IMR-90 (cell line): ENCODE measurements at regions not wholly inside any gene's neighbourhood (a gene's known extent, or its start where the extent isn't known, plus 50 kb on each side); places are given as distances from the start of the nearest gene placed in this dataset.

Experiments
- CEBPB ChIP-seq: IDR thresholded peaks from 2 replicates; pipeline ENCODE4 v1.6.1; 2012; ENCODE audit warnings: low read depth, low read length, improper control_type of control experiment
- MAFK ChIP-seq: IDR thresholded peaks from 2 replicates; pipeline ENCODE4 v1.6.1; 2012; ENCODE audit warnings: low read depth, low read length, improper control_type of control experiment
- MAZ ChIP-seq: IDR thresholded peaks from 2 replicates; pipeline ENCODE4 v1.6.1; 2012; ENCODE audit warnings: low read depth, mild to moderate bottlenecking, low read length, improper control_type of control experiment, moderate library complexity, borderline replicate concordance
- MXI1 ChIP-seq: IDR thresholded peaks from 2 replicates; pipeline ENCODE4 v1.6.1; 2012; ENCODE audit warnings: low read depth, mild to moderate bottlenecking, low read length, moderate library complexity, borderline replicate concordance
- POLR2A ChIP-seq: IDR thresholded peaks from 2 replicates; pipeline ENCODE4 v1.6.1; 2012; ENCODE audit warnings: mild to moderate bottlenecking, low read depth, low read length
- RAD21 ChIP-seq: IDR thresholded peaks from 2 replicates; pipeline ENCODE4 v1.6.1; 2012; ENCODE audit warnings: low read length, improper control_type of control experiment
- TF ChIP-seq, protein P1 (sequence below): fragments of 150-350 bp; IDR thresholded peaks from 2 replicates; pipeline ENCODE4 v1.6.1; 2017; ENCODE audit warnings: mild to moderate bottlenecking, antibody characterized with exemption, low read length, low read depth
- TF ChIP-seq, protein P2 (sequence below): conservative IDR thresholded peaks from 2 replicates; pipeline ENCODE4 v1.5.1; 2012; ENCODE audit warnings: mild to moderate bottlenecking, low read depth, low read length, improper control_type of control experiment

GRCh38 chr2:8103085-8103708 lies 578.7 kb upstream of the ID2 start:
- TF ChIP-seq, protein P1, sequence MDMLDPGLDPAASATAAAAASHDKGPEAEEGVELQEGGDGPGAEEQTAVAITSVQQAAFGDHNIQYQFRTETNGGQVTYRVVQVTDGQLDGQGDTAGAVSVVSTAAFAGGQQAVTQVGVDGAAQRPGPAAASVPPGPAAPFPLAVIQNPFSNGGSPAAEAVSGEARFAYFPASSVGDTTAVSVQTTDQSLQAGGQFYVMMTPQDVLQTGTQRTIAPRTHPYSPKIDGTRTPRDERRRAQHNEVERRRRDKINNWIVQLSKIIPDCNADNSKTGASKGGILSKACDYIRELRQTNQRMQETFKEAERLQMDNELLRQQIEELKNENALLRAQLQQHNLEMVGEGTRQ = no peak
- TF ChIP-seq RAD21 = no peak
- TF ChIP-seq MAZ = no peak
- TF ChIP-seq POLR2A = no peak
- TF ChIP-seq, protein P2, sequence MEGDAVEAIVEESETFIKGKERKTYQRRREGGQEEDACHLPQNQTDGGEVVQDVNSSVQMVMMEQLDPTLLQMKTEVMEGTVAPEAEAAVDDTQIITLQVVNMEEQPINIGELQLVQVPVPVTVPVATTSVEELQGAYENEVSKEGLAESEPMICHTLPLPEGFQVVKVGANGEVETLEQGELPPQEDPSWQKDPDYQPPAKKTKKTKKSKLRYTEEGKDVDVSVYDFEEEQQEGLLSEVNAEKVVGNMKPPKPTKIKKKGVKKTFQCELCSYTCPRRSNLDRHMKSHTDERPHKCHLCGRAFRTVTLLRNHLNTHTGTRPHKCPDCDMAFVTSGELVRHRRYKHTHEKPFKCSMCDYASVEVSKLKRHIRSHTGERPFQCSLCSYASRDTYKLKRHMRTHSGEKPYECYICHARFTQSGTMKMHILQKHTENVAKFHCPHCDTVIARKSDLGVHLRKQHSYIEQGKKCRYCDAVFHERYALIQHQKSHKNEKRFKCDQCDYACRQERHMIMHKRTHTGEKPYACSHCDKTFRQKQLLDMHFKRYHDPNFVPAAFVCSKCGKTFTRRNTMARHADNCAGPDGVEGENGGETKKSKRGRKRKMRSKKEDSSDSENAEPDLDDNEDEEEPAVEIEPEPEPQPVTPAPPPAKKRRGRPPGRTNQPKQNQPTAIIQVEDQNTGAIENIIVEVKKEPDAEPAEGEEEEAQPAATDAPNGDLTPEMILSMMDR = no peak
- no peak for TF ChIP-seq MAFK
- TF ChIP-seq CEBPB = peak; percentile 92
- no peak for TF ChIP-seq MXI1
